GM19035 (cell line): ENCODE measurements at regions not wholly inside any gene's neighbourhood (a gene's known extent, or its start where the extent isn't known, plus 50 kb on each side); places are given as distances from the start of the nearest gene placed in this dataset.

Source experiments
- ATAC-seq: cut with Tn5 transposase; IDR thresholded peaks from one replicate; pipeline ENCODE4 v1.9.1; 2021; ENCODE audit not compliant: unreplicated experiment

- no peak for ATAC-seq
These were observed 157.0 kb downstream of the FAM114A2 start for GRCh38 chr5:153881687-153882086.

- no peak for ATAC-seq
These were observed 158.6 kb downstream of the FAM114A2 start for GRCh38 chr5:153880106-153880505.

- no peak for ATAC-seq
These were observed 159.1 kb downstream of the FAM114A2 start for GRCh38 chr5:153879596-153879995.

GRCh38 chr5:153866176-153866575 is 172.5 kb downstream of the FAM114A2 start:
- ATAC-seq, result no peak

GRCh38 chr5:153865016-153865415 is 173.7 kb downstream of the FAM114A2 start:
- no peak for ATAC-seq

GRCh38 chr5:153863951-153864350 is 174.8 kb downstream of the FAM114A2 start:
- no peak for ATAC-seq
